HG03139 (cell line): ENCODE measurements at regions not wholly inside any gene's neighbourhood (a gene's known extent, or its start where the extent isn't known, plus 50 kb on each side); places are given as distances from the start of the nearest gene placed in this dataset.
"Not testable (repeated sequence)": the region's sequence is repeated elsewhere in the genome, so short reads cannot be mapped to it uniquely, and the experiment has no call there.

ENCODE experiments used
- ATAC-seq: cut with Tn5 transposase; IDR thresholded peaks from one replicate; pipeline ENCODE4 v1.9.1; 2021; ENCODE audit not compliant: unreplicated experiment

DNA sequence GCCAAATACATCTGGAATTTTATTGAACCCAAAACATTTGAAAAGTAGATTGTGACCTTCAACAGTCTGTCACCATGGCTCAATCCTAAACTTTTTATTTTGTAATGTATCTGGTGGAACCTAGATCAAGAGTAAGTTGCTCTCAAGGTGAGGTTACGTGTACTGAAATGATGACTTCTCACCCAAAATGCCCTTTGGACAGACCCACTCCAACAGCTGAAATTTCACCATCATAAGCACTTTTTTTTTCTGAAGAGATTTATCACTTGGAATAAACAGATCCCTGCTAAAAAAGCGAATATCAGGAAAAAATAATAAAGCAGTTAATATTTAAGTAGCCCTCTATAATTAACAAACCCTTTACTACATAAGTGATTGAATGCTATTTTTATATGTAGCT lies 155.0 kb upstream of the FBXL7 start:
- ATAC-seq = no peak

DNA sequence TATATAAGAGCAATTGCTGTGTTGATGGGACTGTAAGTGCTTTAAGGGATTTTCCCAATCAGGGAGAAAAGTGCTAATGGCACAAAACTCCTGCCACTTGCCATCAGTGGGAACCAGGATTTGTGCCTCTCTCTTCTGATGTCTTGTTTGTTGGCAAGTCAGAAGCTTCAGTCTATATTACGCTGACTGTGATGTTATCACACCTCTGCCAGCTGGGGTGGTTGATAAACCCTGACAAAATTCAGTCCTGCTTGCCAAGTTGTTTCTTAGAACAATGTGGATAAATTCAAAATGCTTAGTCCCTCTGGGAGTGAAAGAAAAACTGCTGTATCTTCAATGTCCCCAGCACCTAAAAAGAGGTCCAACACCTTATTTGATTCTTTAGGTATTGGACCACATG lies 161.4 kb upstream of the FBXL7 start:
- no peak for ATAC-seq

DNA sequence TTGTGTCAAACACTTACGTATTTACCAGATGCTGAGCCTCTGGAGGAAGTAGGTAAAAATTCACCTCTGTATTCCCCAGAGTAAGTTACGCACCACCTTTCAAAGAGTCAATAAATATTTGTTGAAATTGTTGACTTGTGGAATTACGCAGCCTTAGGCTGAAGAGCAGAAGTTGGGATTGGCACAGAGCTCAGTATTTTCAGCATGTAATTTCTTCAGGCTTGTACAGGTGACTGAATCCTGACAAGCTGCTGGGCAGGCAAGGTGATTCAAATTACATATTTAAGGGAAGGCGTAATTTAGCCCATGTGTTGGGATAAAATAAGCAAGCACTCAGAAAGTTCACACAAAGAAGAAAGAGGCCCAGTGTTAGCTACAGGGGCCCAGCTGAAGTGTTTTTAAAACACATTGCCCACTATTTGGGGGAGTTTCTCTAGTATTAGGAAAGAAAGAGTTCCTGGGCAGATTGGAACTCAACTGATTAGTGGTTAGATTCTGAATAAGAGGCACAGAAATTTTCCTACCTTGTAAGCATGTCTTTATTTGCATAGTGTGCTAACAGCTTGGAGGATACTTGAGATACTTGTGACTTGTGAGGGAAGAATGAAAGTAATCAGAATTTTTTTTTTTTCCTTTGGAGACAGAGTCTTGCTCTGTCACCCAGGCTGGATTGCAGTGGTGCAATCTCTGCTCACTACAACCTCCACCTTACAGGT lies 165.3 kb upstream of the FBXL7 start:
- no peak for ATAC-seq

DNA sequence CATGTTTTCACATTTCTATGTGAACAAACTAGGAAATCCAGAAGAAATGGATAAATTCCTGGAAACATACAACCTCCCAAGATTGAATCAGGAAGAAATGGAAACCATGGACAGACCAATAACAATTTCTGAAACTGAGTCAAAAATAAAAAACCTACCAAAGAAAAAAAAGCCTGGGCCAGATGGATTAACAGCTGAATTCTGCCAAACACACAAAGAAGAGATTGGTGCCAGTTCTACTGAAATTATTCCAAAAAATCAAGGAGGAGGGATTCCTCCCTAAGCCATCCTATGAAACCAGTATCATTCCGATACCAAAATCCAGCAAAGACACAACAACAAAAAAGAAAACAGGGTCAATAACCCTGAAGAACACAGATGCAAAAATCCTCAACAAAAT lies 166.9 kb upstream of the FBXL7 start:
- no peak for ATAC-seq

DNA sequence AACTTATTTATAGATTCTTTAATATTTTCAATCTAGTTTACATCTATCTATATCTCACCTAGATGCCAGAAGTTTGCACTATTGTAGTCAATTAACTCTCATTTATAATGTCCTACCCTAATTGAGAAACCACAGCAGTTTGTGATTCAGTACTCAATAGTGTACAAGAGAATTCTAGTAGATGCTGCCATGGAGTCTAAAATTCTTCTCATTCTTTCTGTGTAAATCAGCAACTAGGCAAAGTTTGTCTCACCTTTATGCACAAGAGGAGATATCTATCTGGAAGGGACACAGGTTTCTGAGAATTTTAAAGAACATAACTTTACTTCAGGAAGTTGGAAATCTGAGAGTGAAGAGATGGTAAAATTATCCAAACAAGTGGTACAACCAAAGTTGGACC lies 173.0 kb upstream of the FBXL7 start:
- ATAC-seq = no peak

DNA sequence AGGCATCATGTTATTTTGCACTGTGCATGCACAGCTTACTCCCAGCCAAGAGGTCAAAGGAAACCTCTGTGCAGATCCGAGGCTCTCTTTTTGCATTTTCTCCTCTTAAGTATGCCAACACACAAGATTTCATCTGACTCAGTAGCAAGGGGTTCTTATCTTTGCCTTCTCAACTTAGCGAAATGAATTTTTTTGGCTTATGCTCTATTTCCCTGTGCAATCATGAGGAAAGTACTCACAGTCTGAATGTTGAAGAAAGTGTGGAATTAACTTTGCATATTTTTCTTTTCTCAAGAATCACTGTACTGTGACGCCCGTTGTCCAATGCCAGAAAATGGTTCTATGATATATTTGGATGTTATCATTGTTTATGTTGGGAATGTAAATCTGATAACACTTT lies 173.5 kb upstream of the FBXL7 start:
- ATAC-seq = no peak

DNA sequence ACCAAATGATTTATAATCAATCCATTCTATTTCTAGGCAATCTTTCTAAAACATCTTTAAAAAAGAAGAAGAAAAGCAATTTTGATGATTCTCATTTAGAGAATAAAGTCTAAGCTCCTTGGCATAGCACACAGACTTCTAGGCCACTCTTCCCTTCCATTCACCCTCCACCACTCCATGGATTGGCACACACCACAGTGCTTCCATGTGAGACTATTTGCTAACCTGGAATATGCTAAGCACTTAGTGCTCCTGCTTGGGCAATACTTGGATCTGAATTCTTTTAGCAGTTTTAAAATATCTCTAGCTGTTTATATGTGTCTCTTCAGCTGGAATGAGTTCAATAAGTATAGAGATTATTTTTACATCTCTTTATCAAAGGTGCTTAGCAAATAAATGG lies 177.6 kb upstream of the FBXL7 start:
- no peak for ATAC-seq

DNA sequence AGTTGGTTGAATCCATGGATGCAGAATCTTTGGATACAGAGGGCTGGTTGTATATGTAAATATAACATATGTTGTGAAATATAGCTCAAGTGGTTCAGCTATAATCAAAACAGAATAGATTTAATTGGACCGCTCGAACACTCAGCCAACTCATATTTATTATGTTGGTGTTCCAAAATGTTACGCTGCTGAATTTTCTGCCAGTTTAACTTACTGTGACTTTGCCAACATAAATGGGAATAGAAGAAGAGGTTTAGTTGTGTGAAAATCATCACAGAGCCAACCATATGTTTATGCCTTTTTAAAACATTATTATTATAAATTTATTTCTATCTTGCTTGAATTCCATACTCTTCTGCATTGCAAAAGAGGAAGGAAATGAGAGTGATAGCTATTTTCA lies 178.2 kb upstream of the FBXL7 start:
- no peak for ATAC-seq

DNA sequence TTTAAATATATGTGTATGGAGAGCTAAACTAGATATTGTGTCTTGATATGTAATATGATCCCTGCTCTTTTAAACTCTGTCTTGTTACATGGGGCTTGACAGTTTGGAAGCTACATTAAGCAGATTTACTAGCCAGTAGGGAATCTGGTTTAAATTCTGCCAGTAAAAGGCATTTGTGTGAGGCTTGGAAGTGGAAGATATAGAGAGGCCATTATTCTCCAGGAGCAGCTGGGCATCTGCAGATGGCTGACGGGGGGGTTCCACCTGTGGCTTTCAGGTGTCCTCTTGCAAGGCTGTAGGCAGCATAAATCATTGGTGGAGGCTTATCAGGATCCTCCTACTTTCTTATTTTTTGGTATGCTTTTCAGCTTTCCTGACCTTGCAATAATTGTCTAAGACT lies 179.1 kb upstream of the FBXL7 start:
- no peak for ATAC-seq

DNA sequence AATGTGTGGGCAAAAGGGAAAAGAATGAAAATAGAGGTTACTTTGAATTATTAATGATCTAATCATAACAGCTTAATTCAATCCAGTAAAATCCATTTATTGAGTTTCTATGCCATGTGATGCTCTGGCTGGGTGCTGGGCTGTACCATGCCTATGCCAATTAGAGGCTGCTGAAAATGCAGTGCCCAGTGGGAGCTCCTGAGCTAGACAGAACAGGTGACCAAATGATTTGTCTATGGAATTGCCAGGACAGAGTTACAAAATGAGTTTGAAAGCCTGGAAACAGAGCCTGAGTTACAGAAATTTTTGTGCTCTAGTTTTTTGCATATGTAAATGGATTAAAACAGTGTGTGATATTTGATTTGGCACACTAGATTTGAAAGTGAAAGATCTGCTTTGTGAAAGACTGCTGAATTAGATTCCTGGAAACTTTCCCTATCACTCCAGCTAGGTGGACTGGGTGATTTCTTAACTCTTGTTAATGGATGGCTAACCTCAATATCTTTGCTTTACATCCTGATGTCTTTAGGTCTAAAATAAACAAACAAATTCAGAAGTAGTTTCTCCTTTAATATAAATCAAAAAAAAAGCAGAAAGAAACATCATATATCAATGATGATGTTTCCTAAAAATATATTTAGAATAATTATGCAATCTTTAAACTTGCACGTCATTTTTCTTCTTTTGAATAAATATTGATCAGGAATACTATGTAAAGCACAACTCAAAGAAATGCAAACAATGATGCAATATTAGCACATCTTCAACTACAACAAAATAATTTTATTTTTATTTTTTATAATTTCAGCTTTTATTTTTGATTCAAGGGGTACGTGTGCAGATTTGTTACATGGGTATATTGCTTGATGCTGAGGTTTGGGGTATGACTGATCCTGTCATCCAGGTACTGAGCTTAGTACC lies 194.8 kb upstream of the FBXL7 start:
- no peak for ATAC-seq

DNA sequence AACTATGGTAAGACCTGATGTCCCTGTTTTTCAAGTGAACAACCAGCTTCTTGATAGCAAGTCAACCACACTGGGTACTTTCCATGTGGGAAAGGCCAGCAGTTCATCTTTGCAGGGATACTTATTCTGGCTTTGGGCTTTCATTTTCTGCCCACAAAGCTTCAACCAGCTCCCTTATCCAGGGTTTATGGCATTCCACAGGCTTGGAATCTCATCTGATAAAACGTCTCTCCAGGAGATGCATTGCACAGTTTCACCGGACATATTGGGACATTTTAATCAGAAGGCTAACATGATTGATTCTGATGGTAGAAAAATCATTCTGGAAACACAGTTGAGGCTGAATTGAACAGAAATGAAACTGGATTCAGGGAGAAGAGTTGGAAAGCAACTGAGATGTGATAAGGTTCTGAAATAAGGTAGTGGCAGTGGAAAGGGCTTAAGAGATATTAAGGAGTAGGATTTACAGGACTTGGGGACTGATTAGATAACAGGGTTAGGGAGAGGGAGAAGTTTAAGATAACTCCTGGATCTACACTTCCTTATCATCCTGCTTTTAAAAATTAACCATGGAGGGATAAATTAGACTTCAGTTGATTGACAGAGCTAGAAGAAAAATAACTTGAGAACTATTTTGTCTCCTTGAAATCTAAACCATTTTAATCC lies 195.8 kb upstream of the FBXL7 start:
- ATAC-seq = no peak

DNA sequence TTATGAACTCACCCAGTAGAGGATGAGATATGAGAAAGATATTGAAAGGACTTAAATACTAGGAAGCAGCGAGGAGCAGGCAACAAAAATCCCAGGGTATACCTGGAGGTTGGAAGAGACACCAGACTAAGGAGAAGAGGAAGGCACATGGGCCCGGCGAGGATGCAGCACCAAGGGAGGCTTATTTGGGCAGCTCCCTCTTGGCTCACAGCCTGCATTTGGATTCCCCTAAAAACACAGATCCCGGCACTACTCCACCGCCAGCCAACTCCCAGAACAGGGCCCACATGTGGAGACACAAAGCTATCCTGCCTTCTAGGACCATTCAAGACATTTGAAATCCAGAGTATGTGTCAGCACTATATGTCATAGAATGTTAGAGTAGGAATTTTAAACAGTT lies 199.8 kb upstream of the FBXL7 start:
- no peak for ATAC-seq

DNA sequence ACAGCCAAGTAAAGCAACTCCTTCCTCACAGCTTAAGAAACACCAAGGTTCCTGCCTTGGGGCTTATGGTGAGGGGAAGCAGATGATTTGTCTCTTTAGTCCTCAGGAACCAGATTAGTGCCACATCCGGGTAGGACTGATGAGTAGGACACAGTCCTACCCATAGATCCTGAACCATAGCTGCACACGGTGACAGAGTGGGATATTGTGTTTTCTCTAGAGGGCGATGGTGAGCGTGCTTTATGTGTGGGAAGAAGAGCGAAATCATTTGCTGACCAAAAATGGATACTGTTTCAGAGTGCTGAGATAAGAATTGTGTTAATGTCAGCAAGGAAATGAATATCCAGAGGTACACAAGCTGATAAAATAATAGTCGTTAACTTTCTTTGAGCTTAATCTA lies 209.0 kb upstream of the FBXL7 start:
- ATAC-seq = no peak

DNA sequence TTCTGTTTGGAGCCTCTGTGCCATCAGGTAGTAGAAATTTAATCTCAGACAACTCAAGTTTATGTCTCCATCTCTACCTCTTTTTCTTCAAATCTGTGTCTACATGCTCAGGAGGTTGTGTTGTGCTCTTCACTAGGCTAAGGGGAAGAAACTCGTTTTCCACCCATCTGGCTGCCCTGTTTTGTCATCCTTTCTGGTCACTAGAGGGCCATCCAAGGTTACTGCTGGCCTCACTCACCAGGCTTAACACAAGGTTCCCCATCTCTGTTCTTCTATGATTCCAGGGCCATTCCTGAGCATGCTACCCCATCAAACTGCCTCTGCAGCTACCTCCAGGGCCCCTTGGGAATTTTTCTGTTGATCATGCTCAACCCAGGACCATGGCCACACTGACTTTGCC lies 213.3 kb upstream of the FBXL7 start:
- no peak for ATAC-seq

DNA sequence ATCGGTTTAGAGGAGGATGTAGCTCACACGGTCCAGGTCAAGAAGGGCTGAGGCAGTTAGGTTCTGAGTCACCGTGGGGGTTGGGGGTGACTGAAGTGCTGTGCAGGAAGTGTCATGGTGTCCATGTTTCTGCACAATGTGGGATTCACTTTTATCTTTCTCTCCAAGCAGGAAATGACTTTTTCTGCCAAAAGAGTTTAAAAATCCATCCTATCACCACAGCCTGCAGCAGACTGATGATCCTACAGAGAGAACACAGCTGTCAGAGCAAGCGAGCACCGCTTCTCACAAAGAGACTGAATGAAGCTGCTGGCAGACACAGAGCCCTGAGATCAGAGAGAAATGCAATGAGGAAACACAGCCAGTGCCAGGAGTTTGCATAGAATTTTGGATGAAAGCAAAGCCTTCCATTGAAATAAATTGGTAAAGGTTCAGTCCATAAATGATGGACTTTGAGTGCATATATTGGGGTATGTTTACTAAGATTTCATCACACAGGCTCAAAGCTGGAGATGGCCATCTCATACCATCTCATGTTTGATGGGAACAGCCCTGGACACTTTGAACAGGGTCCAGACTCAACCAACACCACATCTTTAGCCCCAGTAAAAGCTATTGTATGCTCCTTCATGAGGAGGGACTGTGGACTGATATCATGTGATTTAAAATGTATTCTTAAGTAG lies 213.9 kb upstream of the FBXL7 start:
- no peak for ATAC-seq

DNA sequence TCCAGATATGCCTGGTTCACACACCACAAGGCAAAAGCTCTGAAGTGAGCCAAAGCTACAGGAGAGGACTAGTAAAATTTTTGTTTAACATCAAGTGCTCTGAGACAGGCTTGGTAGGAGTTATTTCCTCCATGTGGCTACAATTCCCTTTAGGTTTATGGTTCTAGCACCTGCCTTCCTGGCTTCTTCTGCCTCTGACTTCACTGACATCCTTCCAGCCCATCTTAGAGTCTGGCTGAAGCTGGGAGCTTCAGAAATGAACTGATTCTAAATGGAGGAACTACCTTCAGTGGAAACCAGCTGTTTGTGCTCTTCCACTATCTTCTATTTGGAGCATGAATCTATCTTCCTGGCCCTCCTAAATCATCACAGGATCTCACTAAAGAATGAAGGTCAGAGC lies 215.3 kb upstream of the FBXL7 start:
- no peak for ATAC-seq

DNA sequence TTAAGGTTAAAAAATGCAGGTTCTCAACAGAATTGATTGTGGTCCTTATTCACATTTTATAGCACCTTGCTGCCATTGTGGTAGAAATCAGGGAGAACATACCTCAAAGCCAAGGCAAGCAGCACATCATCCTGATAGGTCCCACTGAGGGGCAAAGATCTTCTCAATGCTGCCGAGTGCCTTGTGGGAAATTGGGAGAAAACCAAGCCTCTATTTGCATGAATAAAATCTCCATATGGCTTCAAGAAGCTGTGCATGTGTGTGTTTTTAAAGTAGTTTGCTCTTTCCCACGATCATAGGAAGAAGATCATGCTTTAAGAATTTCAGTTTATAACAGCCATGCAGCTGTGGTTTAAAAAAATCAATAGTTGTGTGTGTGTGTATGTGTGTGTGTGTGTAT lies 216.9 kb upstream of the FBXL7 start:
- no peak for ATAC-seq

DNA sequence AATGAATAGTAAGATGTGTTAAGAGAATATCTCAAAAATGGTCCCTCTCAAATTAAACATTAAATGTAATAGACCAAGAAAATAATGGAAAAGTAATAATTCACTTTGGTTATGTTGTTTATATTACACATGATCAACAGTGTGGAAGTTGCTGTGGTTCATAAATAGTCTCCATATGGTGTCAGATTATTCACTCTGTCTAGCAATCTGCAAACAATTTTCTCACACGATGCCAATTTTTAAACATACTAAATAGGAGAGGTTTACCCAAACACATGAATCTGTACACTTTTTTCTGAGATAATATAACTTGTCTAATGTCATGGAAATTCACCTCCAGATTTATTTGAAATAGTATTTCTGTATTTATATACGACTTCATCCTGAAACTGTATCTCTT lies 217.4 kb upstream of the FBXL7 start:
- no peak for ATAC-seq

DNA sequence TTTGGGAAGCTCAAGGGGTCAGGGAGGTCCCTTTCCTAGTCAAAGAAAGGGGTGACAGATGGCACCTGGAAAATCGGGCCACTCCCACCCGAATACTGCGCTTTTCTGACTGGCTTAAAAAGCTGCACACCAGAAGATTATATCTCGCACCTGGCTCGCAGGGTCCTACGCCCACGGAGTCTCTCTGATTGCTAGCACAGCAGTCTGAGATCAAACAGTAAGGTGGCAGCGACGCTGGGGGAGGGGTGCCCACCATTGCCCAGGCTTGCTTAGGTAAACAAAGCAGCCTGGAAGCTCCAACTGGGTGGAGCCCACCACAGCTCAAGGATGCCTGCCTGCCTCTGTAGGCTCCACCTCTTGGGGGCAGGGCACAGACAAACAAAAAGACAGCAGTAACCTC lies 228.4 kb upstream of the FBXL7 start:
- ATAC-seq = not testable (repeated sequence)

DNA sequence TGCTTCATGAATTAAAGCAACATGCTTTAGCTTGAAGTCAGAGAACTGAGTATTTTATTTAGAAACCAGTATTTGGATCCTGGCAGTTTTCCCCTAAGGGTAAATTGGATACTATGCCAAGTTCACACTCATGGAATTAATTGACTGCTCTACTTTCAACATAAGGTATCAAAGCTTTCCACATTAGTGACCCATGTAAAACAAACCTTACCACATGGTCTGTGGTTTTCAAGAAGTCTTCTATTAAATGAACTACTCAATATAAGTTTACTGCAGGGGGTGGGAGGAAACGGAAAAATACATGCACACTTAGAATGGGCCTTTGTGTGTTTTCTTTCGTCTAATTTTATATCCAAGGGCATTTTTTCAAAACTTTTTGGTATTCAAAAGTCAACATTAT lies 232.0 kb upstream of the FBXL7 start:
- ATAC-seq = no peak

DNA sequence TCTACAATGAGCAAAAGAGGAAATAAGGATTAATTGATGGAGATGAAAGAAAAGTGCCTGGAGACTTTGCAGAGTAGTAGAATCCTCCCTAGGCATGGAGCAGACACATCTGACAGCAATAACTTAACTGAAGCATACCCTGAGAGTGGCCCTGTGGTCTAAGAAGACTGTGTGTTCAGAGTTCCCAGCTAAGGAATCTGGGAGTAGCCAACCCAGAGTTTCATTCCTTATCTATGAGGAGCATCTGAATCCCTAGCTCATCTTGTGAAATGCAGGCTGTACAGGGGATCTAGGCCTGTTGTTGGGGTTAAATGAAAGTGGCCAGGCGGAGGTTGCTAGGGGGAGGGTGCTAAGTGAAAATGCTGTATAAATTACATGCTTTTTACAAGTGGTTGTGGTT lies 233.1 kb upstream of the FBXL7 start:
- no peak for ATAC-seq
